Keratinocyte (primary cell): ENCODE measurements at regions not wholly inside any gene's neighbourhood (a gene's known extent, or its start where the extent isn't known, plus 50 kb on each side); places are given as distances from the start of the nearest gene placed in this dataset.

ENCODE experiments used
- DNase-seq: peaks from one replicate; pipeline ENCODE4 v3.0.0-alpha.2; 2011; ENCODE audit warnings: low read depth, missing footprints, low spot score
- FAIRE-seq: peaks from 2 replicates; lab custom pipeline; 2011; peaks lifted over from hg19 to GRCh38; lab: Jason Lieb, UNC
- H2AFZ ChIP-seq: 2 replicates; pipeline ENCODE4 v1.6.0; 2012; ENCODE audit warnings: low read length, control low read depth, inconsistent platforms; ENCODE audit not compliant: control insufficient read depth
- H3K27ac ChIP-seq: 2 replicates; pipeline ENCODE4 v1.5.1; 2011; ENCODE audit warnings: low read length; ENCODE audit not compliant: control insufficient read depth, insufficient read depth
- H3K27me3 ChIP-seq: 3 replicates; pipeline ENCODE4 v1.6.0; 2011; ENCODE audit warnings: low read length; ENCODE audit not compliant: control insufficient read depth, insufficient read depth; ENCODE audit errors: extremely low read depth
- H3K36me3 ChIP-seq, 2 experiments: 2 replicates in 1 of 2; 3 replicates in 1 of 2; pipeline ENCODE4 v1.5.1; 2011; ENCODE audit warnings: low read length in 2 of 2, mild to moderate bottlenecking in 1 of 2; ENCODE audit not compliant: control insufficient read depth in 2 of 2, insufficient read depth in 2 of 2; ENCODE audit errors: extremely low read depth in 1 of 2
- H3K4me1 ChIP-seq: 3 replicates; pipeline ENCODE4 v1.5.1; 2011; ENCODE audit warnings: low read length; ENCODE audit not compliant: control insufficient read depth, insufficient read depth; ENCODE audit errors: extremely low read depth
- H3K4me2 ChIP-seq: 3 replicates; pipeline ENCODE4 v1.6.0; 2011; ENCODE audit warnings: low read depth, low read length; ENCODE audit not compliant: control insufficient read depth, insufficient read depth; ENCODE audit errors: extremely low read depth
- H3K4me3 ChIP-seq, 3 experiments: fragments of 200-600 bp in 1 of 3; sonication (generic) in 1 of 3; 2 replicates in 2 of 3; 3 replicates in 1 of 3; pipeline ENCODE4 v1.5.1; 2011 to 2016; ENCODE audit warnings: low read length in 3 of 3, mild to moderate bottlenecking in 3 of 3, control low read depth in 2 of 3, inconsistent platforms in 1 of 3, low read depth in 1 of 3, mixed read lengths in 1 of 3, mixed run types in 1 of 3, moderate library complexity in 1 of 3; ENCODE audit not compliant: control insufficient read depth in 2 of 3, insufficient read depth in 2 of 3; ENCODE audit errors: extremely low read depth in 1 of 3
- H3K79me2 ChIP-seq: 2 replicates; pipeline ENCODE4 v1.6.0; 2012; ENCODE audit warnings: low read length; ENCODE audit not compliant: control insufficient read depth, insufficient read depth
- H3K9ac ChIP-seq: 3 replicates; pipeline ENCODE4 v1.6.0; 2011; ENCODE audit warnings: low read length; ENCODE audit not compliant: control insufficient read depth, insufficient read depth; ENCODE audit errors: extremely low read depth
- H3K9me1 ChIP-seq: 3 replicates; pipeline ENCODE4 v1.6.0; 2011; ENCODE audit warnings: low read length; ENCODE audit not compliant: control insufficient read depth, insufficient read depth; ENCODE audit errors: extremely low read depth
- H3K9me3 ChIP-seq: 2 replicates; pipeline ENCODE4 v1.5.1; 2012; ENCODE audit warnings: low read depth, low read length; ENCODE audit not compliant: control insufficient read depth
- H4K20me1 ChIP-seq: 3 replicates; pipeline ENCODE4 v1.6.0; 2011; ENCODE audit warnings: low read length; ENCODE audit not compliant: control insufficient read depth, insufficient read depth; ENCODE audit errors: extremely low read depth
- CTCF ChIP-seq, 3 experiments: IDR thresholded peaks in 1 of 3; conservative IDR thresholded peaks in 1 of 3; optimal IDR thresholded peaks in 1 of 3; 2 replicates in 2 of 3; 3 replicates in 1 of 3; pipeline versions ENCODE3 to v1.5.1; 2011; ENCODE audit warnings: low read length in 3 of 3, mild to moderate bottlenecking in 3 of 3, moderate library complexity in 2 of 3, control low read depth in 1 of 3, inconsistent platforms in 1 of 3; ENCODE audit not compliant: insufficient read depth in 2 of 3; ENCODE audit errors: extremely low read depth in 1 of 3
- EZH2 ChIP-seq: IDR thresholded peaks from one replicate; pipeline ENCODE4 v1.6.1; 2012; ENCODE audit warnings: inconsistent platforms, mild to moderate bottlenecking, low read length, moderate library complexity
- dilution Hi-C: fragments of 300-500 bp; cut with MboI; formaldehyde crosslinking; loops from one replicate; pipeline ENCODE4 v1.7.0; 2020; ENCODE audit warnings: low sequenced_read_pairs; ENCODE audit not compliant: extremely low pct_ligation_motif_present

- FAIRE-seq (no peak), DNase-seq (no peak)
- H2AFZ ChIP-seq = no peak overlapping the region
- no peaks in the 10 kb centered on the region for H3K9me1 ChIP-seq
- H3K79me2 ChIP-seq = no peaks in the 10 kb centered on the region
- H3K36me3 ChIP-seq = no peaks in the 10 kb centered on the region
- no peak overlapping the region for H3K9ac ChIP-seq
- H3K27ac ChIP-seq = no peak overlapping the region
- no peak overlapping the region for H3K4me2 ChIP-seq
- H3K27me3 ChIP-seq = no peaks in the 10 kb centered on the region
- H3K9me3 ChIP-seq = no peaks in the 10 kb centered on the region
- no peaks in the 10 kb centered on the region for H4K20me1 ChIP-seq
- no peak overlapping the region for H3K4me3 ChIP-seq
- no peak for TF ChIP-seq EZH2
- peak in 2 of 3 experiments; percentile 46 to 47 for TF ChIP-seq CTCF (optimal IDR thresholded peaks at IDR 0.05 in 1 of 3, IDR thresholded peaks at IDR 0.05 in 1 of 3, conservative IDR thresholded peaks at IDR 0.05 in 1 of 3; ENCODE audit: extremely low read depth in 1 of 3, insufficient read depth in 2 of 3, low read length in 3 of 3)
- dilution Hi-C loops = no loop called here
- no peaks in the 10 kb centered on the region for H3K4me1 ChIP-seq
Measured at GRCh38 chrX:15107367-15107988, 162.4 kb downstream of the ASB9 start.

GRCh38 chrX:15098505-15098904 lies 171.4 kb downstream of the ASB9 start:
- no peak overlapping the region for H2AFZ ChIP-seq
- no peaks in the 10 kb centered on the region for H4K20me1 ChIP-seq
- no peak for TF ChIP-seq CTCF (optimal IDR thresholded peaks at IDR 0.05 in 1 of 3, IDR thresholded peaks at IDR 0.05 in 1 of 3, conservative IDR thresholded peaks at IDR 0.05 in 1 of 3; ENCODE audit: extremely low read depth in 1 of 3, insufficient read depth in 2 of 3, low read length in 3 of 3)
- TF ChIP-seq EZH2 = no peak
- FAIRE-seq (no peak), DNase-seq (no peak)
- H3K9ac ChIP-seq = no peak overlapping the region
- no peaks in the 10 kb centered on the region for H3K36me3 ChIP-seq
- no peaks in the 10 kb centered on the region for H3K9me3 ChIP-seq
- H3K79me2 ChIP-seq = no peaks in the 10 kb centered on the region
- H3K27me3 ChIP-seq = no peaks in the 10 kb centered on the region
- dilution Hi-C loops = no loop called here
- H3K9me1 ChIP-seq = no peaks in the 10 kb centered on the region
- no peak overlapping the region for H3K27ac ChIP-seq
- H3K4me2 ChIP-seq = no peak overlapping the region
- H3K4me3 ChIP-seq = no peak overlapping the region
- no peaks in the 10 kb centered on the region for H3K4me1 ChIP-seq
